WI38 (cell line): ENCODE measurements at regions not wholly inside any gene's neighbourhood (a gene's known extent, or its start where the extent isn't known, plus 50 kb on each side); places are given as distances from the start of the nearest gene placed in this dataset.
"Not testable (repeated sequence)": the region's sequence is repeated elsewhere in the genome, so short reads cannot be mapped to it uniquely, and the experiment has no call there.

Experiments
- H3K4me3 ChIP-seq: 2 replicates; pipeline ENCODE4 v1.5.1; 2011; ENCODE audit warnings: low read depth, mild to moderate bottlenecking, control low read depth, low read length
- TF ChIP-seq, protein P1 (sequence below): IDR thresholded peaks from 2 replicates; pipeline ENCODE4 v1.5.1; 2012; ENCODE audit warnings: low read depth, mild to moderate bottlenecking, control low read depth, low read length

DNA sequence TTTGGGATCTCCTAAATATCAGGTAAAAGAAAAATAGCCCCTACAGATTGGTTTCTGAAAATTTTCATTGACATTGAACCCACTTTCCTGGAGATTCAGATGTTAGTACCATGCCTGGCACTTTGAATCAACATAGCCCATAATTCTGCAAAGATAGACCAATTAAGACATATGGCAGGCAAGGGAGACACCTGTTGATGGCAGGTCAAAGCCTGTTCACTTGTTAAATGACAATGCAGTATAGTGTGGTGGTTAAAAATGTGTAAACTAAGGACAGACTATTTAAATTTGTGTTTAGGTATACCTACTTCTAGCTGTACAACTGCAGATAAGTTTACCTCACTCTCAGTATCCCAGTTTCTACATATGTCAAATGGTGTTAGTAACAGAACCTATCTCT is 178.1 kb upstream of the MMADHC start:
- no peak overlapping the region for H3K4me3 ChIP-seq
- TF ChIP-seq, protein P1, sequence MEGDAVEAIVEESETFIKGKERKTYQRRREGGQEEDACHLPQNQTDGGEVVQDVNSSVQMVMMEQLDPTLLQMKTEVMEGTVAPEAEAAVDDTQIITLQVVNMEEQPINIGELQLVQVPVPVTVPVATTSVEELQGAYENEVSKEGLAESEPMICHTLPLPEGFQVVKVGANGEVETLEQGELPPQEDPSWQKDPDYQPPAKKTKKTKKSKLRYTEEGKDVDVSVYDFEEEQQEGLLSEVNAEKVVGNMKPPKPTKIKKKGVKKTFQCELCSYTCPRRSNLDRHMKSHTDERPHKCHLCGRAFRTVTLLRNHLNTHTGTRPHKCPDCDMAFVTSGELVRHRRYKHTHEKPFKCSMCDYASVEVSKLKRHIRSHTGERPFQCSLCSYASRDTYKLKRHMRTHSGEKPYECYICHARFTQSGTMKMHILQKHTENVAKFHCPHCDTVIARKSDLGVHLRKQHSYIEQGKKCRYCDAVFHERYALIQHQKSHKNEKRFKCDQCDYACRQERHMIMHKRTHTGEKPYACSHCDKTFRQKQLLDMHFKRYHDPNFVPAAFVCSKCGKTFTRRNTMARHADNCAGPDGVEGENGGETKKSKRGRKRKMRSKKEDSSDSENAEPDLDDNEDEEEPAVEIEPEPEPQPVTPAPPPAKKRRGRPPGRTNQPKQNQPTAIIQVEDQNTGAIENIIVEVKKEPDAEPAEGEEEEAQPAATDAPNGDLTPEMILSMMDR: no peak

DNA sequence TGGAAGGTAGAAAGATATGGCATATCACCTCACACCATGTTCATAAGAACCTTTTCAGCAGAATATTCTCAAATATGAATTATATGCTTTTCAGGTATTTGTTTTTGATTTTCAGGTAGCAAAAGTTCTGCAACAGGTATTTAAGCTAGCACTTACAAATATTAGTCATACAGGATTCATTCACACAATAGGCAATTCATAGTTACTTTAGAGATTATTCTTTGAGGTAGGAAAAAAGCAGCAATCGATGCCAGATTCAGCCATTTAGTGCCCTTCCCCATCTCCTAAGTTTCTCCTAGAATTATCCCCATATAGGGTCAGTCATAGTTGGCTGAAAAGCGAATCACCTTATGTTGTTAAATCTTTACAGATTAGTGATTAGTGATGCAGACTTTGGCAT is 177.4 kb upstream of the MMADHC start:
- H3K4me3 ChIP-seq: no peak overlapping the region
- TF ChIP-seq, protein P1: no peak

DNA sequence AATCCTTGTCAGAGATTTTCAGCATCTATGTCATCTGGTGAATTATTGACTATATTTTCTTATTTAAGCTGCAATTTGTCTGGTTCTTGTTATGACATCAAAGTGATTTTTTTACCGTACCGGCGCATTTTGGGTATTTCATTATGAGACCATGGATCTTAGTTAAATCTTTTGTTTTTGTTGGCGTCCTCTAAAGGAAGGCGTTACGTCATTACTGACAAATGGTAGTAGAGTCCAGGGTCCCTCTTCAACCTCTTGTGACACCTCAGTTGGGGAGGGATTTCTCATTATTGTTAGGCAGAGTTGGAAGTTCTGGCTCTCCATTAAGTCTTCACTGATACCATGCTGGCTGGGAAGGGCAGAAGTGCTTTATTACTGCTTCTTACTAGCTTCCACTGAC is 175.8 kb upstream of the MMADHC start:
- TF ChIP-seq, protein P1: no peak
- H3K4me3 ChIP-seq: no peak overlapping the region

DNA sequence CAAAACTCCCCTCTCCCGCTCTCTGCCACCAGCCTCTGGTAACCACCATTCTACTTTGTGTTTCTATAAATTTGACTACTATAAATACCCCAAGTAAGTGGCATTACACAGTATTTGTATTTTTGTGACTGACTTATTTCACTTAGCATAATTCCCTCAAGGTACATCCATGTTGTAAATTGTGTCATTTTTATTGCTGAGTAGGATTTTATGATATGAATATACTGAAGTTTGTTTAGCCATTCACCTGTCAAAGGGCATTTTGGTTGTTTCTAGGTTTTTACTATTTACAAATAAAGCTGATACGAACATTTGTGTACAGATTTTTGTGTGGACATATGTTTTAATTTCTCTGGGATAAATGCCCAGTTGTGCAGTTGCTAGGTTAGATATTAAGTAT is 174.0 kb upstream of the MMADHC start:
- H3K4me3 ChIP-seq: no peak overlapping the region
- TF ChIP-seq, protein P1: no peak

DNA sequence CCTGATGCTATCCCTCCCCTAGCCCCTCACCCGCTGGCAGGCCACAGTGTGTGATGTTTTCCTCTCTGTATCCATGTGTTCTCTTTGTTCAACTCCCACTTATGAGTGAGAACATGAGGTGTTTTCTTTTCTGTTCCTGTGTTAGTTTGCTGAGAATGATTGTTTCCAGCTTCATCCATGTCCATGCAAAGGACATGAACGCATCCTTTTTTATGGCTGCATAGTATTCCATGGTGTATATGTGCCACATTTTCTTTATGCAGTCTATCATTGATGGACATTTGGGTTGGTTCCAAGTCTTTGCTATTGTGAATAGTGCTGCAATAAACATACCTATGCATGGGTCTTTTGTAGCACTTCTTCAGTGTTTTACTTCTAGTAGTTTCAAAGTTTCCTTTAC is 171.8 kb upstream of the MMADHC start:
- H3K4me3 ChIP-seq: not testable (repeated sequence)

DNA sequence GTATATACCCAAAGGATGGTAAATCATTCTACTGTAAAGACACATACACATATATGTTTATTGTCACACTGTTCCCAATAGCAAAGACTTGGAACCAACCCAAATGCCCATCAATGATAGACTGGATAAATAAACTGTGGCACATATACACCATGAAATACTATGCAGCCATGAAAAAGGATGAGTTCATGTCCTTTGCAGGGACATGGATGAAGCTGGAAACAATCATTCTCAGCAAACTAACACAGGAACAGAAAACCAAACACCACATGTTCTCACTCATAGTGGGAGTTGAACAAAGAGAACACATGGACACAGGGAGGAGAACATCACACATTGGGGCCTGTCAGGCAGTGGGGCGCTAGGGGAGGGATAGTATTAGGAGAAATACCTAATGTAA is 167.1 kb upstream of the MMADHC start:
- not testable (repeated sequence) for H3K4me3 ChIP-seq

DNA sequence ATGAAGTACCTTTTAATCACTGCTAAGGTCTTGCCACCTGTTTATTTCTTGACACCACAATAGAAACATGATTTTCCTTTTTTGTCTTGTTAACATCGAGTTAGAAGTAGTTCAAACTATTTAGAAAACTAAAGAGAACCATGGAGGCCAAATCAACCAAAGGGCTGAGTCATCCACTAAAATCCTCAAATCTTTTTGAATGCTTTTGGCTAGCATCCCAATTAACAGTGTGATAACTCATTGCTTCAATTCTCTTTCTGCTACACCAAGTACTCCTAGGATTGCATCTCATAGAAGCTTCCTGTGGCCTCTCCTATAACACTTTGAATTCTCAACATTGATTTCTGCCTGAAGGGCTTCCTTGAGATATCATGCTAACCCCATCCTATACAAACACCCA is 159.9 kb upstream of the MMADHC start:
- no peak overlapping the region for H3K4me3 ChIP-seq
- TF ChIP-seq, protein P1: no peak

DNA sequence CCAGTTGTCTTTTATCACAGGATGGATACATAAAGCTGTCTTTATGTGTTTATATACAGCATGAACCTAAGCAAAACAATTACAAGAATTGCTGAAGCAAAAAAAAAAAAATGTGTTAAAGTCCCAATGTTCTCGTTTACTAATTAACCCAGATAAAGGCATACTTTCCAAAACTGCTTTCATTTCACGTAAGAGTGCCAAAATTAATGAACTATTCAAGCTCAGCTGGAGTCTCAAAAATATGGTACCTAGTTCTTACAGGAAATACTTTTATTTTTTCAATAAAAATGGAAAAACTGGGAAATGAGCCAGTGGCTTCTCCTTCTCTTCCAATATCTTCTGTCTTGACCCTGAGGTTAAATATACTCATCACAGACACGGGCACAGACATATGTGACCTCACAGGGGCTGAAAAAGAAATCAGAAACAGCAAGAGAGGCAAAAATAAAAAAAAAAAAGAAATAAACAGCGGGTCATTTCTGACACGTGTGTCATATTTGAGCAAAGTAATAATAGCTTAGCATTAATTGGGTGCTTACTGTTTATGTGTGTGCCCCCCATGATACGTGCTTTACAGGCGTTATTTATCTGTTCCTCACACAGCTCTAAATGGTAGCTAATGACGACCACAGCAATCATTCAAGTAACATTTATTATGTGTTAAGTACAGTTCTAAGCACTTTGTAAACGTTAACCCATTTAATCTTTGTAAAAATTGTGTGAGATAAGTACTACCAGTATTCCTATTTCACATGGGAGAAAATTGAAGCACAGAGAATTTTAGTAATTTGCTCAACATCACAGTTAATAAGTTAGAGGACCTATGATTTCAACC is 158.0 kb upstream of the MMADHC start:
- TF ChIP-seq, protein P1: no peak
- no peak overlapping the region for H3K4me3 ChIP-seq
